ENCODE measurements at regions not wholly inside any gene's neighbourhood (a gene's known extent, or its start where the extent isn't known, plus 50 kb on each side); places are given as distances from the start of the nearest gene placed in this dataset.

- Histone ChIP-seq H3K9me3 (no peaks in the 10 kb centered on the region), H3K4me3 (no peak overlapping the region), H3K27ac (no peak overlapping the region), H3K27me3 (no peaks in the 10 kb centered on the region), H3K36me3 (no peaks in the 10 kb centered on the region), H3K4me1 (peaks cover 0 to 3% (median 0%) of the 10 kb centered on the region in 12 donors)
- TF ChIP-seq, protein P1, sequence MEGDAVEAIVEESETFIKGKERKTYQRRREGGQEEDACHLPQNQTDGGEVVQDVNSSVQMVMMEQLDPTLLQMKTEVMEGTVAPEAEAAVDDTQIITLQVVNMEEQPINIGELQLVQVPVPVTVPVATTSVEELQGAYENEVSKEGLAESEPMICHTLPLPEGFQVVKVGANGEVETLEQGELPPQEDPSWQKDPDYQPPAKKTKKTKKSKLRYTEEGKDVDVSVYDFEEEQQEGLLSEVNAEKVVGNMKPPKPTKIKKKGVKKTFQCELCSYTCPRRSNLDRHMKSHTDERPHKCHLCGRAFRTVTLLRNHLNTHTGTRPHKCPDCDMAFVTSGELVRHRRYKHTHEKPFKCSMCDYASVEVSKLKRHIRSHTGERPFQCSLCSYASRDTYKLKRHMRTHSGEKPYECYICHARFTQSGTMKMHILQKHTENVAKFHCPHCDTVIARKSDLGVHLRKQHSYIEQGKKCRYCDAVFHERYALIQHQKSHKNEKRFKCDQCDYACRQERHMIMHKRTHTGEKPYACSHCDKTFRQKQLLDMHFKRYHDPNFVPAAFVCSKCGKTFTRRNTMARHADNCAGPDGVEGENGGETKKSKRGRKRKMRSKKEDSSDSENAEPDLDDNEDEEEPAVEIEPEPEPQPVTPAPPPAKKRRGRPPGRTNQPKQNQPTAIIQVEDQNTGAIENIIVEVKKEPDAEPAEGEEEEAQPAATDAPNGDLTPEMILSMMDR (IDR thresholded peaks at IDR 0.05): no peak
- no peak for TF ChIP-seq POLR2A (IDR thresholded peaks at IDR 0.05)
- no peak for ATAC-seq
- DNase-seq: no peak
- WGBS, 4 donors: 58 to 68% (median 59%) methylated on average over 10 of the region's 10 CpGs
- intact Hi-C loops (cut with DNase I): loop anchor here in 5 of 10 donors (10.0 kb wide), 4 partner anchors 135 to 205 kb away; partner anchors contain the start of gene ACKR3 (in 3 of the 5)
These were observed 95.3 kb upstream of the ASB18 start for GRCh38 chr2:236359426-236360045.

GRCh38 chr2:236360496-236360895, 96.3 kb upstream of the ASB18 start:
- Histone ChIP-seq H3K27ac (no peak overlapping the region), H3K9me3 (no peaks in the 10 kb centered on the region), H3K4me1 (peaks cover 0 to 3% (median 0%) of the 10 kb centered on the region in 12 donors), H3K27me3 (no peaks in the 10 kb centered on the region), H3K4me3 (no peak overlapping the region), H3K36me3 (no peaks in the 10 kb centered on the region)
- DNase-seq (no peak), ATAC-seq (no peak)
- intact Hi-C loops (cut with DNase I): loop anchor here in 2 of 10 donors (10.0 kb wide), 2 partner anchors 134 to 154 kb away; no protein-coding TSS in a partner anchor
- WGBS, 4 donors: 59 to 71% (median 68%) methylated on average over 4 of the region's 4 CpGs
- TF ChIP-seq, protein P1 (IDR thresholded peaks at IDR 0.05): no peak
- no peak for TF ChIP-seq POLR2A (IDR thresholded peaks at IDR 0.05)

- Histone ChIP-seq H3K4me3 (no peak overlapping the region), H3K36me3 (no peaks in the 10 kb centered on the region), H3K27me3 (peaks cover 0 to 6% (median 0%) of the 10 kb centered on the region in 9 donors), H3K27ac (no peak overlapping the region), H3K9me3 (no peaks in the 10 kb centered on the region), H3K4me1 (peaks cover 0 to 4% (median 0%) of the 10 kb centered on the region in 12 donors)
- intact Hi-C loops (cut with DNase I): loop anchor here in 3 of 10 donors (2.0 to 10.0 kb wide), 3 partner anchors 131 to 151 kb away; no protein-coding TSS in a partner anchor
- ATAC-seq (no peak), DNase-seq (no peak)
- WGBS, 4 donors: 38 to 49% (median 47%) methylated on average over 10 of the region's 10 CpGs
- TF ChIP-seq, protein P1 (IDR thresholded peaks at IDR 0.05): no peak
- TF ChIP-seq POLR2A (IDR thresholded peaks at IDR 0.05): no peak
These were observed 99.6 kb upstream of the ASB18 start for GRCh38 chr2:236363711-236364277.

DNA sequence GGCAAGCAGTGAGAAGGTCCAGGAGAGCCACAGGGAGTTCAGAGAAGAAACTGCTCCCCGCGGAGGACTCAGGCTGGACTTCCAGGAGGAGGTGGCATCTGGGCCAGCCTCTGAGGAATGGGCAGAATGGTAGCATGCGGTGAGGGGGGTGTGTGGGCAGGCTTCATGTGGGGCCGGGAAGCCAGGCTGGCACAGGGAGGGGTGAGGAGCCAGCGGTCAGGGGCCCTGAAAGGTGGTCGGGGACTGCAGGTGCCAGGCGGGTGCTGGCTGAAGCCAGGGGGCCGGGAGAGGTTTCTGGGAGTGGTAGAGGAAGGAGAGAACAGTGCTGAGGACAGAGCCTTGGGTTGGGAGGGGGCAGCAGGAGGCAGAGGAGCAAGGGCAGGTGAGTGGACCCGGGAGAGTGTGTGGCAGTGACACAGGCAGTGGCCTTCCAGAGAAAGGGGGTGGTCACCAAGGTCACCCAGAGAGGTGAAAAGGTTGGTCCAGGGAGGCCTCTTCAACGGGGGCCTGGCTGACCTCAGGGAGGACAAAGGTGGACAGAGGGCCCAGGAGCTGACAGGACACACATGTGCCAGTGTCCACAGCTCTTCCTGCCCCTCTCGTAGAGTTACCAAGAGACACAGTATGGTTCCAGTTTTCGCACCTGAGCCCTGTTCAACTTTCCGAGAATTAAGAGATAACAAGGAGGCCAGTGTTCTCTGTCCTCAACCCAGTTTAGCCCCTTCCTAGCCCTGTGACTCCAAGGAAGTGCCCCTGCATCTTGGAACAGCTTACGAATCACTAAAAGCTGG, 101.2 kb upstream of the ASB18 start:
- Histone ChIP-seq H3K27me3 (peaks cover 0 to 10% (median 4%) of the 10 kb centered on the region in 9 donors), H3K4me3 (no peak overlapping the region), H3K4me1 (peaks cover 0 to 8% (median 0%) of the 10 kb centered on the region in 12 donors), H3K27ac (no peak overlapping the region), H3K9me3 (no peaks in the 10 kb centered on the region), H3K36me3 (no peaks in the 10 kb centered on the region)
- 83 to 89% (median 85%) methylated on average over 14 of the region's 14 CpGs for WGBS, 4 donors
- TF ChIP-seq, protein P1 (IDR thresholded peaks at IDR 0.05): no peak
- TF ChIP-seq POLR2A (IDR thresholded peaks at IDR 0.05): no peak
- ATAC-seq (no peak), DNase-seq (no peak)
- intact Hi-C loops (cut with DNase I): loop anchor here in 2 of 10 donors (10.0 kb wide), 2 partner anchors 129 to 149 kb away; no protein-coding TSS in a partner anchor
